H9 (cell line): ENCODE measurements at regions not wholly inside any gene's neighbourhood (a gene's known extent, or its start where the extent isn't known, plus 50 kb on each side); places are given as distances from the start of the nearest gene placed in this dataset.
"Not testable (repeated sequence)": the region's sequence is repeated elsewhere in the genome, so short reads cannot be mapped to it uniquely, and the experiment has no call there.

Experiments
- DNase-seq: peaks from one replicate; pipeline ENCODE4 v3.0.0-alpha.2; 2017
- H2AFZ ChIP-seq: one replicate; pipeline ENCODE4 v1.6.1; 2013; ENCODE audit warnings: mild to moderate bottlenecking, low read length, control low read depth, moderate library complexity
- H2AK5ac ChIP-seq: 2 replicates; pipeline ENCODE4 v1.6.1; 2013; ENCODE audit warnings: low read length, control low read depth, mixed read lengths; ENCODE audit not compliant: insufficient read length
- H2BK120ac ChIP-seq: one replicate; pipeline ENCODE4 v1.6.1; 2013; ENCODE audit warnings: low read depth, mild to moderate bottlenecking, low read length, control low read depth, inconsistent platforms; ENCODE audit not compliant: poor library complexity, severe bottlenecking
- H2BK12ac ChIP-seq: 2 replicates; pipeline ENCODE4 v1.6.1; 2013; ENCODE audit warnings: low read length, control low read depth, mixed read lengths, low read depth; ENCODE audit not compliant: insufficient read length
- H2BK15ac ChIP-seq: 2 replicates; pipeline ENCODE4 v1.6.1; 2013; ENCODE audit warnings: low read depth, low read length, control low read depth
- H2BK20ac ChIP-seq: one replicate; pipeline ENCODE4 v1.6.1; 2013; ENCODE audit warnings: low read depth, mild to moderate bottlenecking, low read length, control low read depth, inconsistent platforms; ENCODE audit not compliant: poor library complexity, severe bottlenecking
- H2BK5ac ChIP-seq: 2 replicates; pipeline ENCODE4 v1.6.1; 2013; ENCODE audit warnings: low read length, control low read depth, mixed read lengths; ENCODE audit not compliant: insufficient read length
- H3K14ac ChIP-seq: 2 replicates; pipeline ENCODE4 v1.6.1; 2013; ENCODE audit warnings: low read length, control low read depth; ENCODE audit not compliant: insufficient read depth
- H3K18ac ChIP-seq: 2 replicates; pipeline ENCODE4 v1.6.1; 2013; ENCODE audit warnings: low read depth, mild to moderate bottlenecking, mixed read lengths, low read length, control low read depth; ENCODE audit not compliant: insufficient read length
- H3K23ac ChIP-seq: 2 replicates; pipeline ENCODE4 v1.6.1; 2013; ENCODE audit warnings: low read length, control low read depth, mixed read lengths, low read depth; ENCODE audit not compliant: insufficient read length
- H3K23me2 ChIP-seq: 2 replicates; pipeline ENCODE4 v1.6.1; 2013; ENCODE audit warnings: low read depth, mild to moderate bottlenecking, mixed read lengths, low read length, control low read depth; ENCODE audit not compliant: insufficient read length, poor library complexity, severe bottlenecking
- H3K27ac ChIP-seq: 2 replicates; pipeline ENCODE4 v1.5.1; 2013; ENCODE audit warnings: low read length, control low read depth, mixed read lengths, low read depth; ENCODE audit not compliant: insufficient read length
- H3K27me3 ChIP-seq: 2 replicates; pipeline ENCODE4 v1.6.1; 2013; ENCODE audit warnings: low read length, control low read depth, inconsistent platforms; ENCODE audit not compliant: insufficient read depth
- H3K4ac ChIP-seq: 2 replicates; pipeline ENCODE4 v1.6.1; 2013; ENCODE audit warnings: low read depth, mild to moderate bottlenecking, control low read depth, inconsistent platforms, low read length, moderate library complexity
- H3K4me1 ChIP-seq: 2 replicates; pipeline ENCODE4 v1.6.1; 2013; ENCODE audit warnings: low read length, control low read depth, inconsistent platforms; ENCODE audit not compliant: insufficient read depth
- H3K4me2 ChIP-seq: 2 replicates; pipeline ENCODE4 v1.6.1; 2013; ENCODE audit warnings: low read length, control low read depth, mixed read lengths; ENCODE audit not compliant: insufficient read length, insufficient read depth
- H3K56ac ChIP-seq: 2 replicates; pipeline ENCODE4 v1.6.1; 2013; ENCODE audit warnings: low read depth, mild to moderate bottlenecking, mixed read lengths, low read length, control low read depth; ENCODE audit not compliant: insufficient read length
- H3K79me1 ChIP-seq: 2 replicates; pipeline ENCODE4 v1.6.1; 2013; ENCODE audit warnings: low read depth, mild to moderate bottlenecking, moderate library complexity, low read length, control low read depth, inconsistent platforms; ENCODE audit not compliant: insufficient read depth, poor library complexity, severe bottlenecking
- H3K79me2 ChIP-seq: 2 replicates; pipeline ENCODE4 v1.6.1; 2013; ENCODE audit warnings: low read length, control low read depth, inconsistent platforms; ENCODE audit not compliant: insufficient read depth
- H3K9ac ChIP-seq: 2 replicates; pipeline ENCODE4 v1.6.1; 2013; ENCODE audit warnings: low read length, control low read depth, mixed read lengths; ENCODE audit not compliant: insufficient read length; ENCODE audit errors: extremely low read depth
- H3K9me3 ChIP-seq: one replicate; pipeline ENCODE4 v1.6.1; 2013; ENCODE audit warnings: low read depth, low read length, inconsistent platforms; ENCODE audit not compliant: control insufficient read depth
- H3T11ph ChIP-seq: one replicate; pipeline ENCODE4 v1.6.1; 2013; ENCODE audit warnings: mild to moderate bottlenecking, low read length, control low read depth, inconsistent platforms
- H4K20me1 ChIP-seq: one replicate; pipeline ENCODE4 v1.6.1; 2013; ENCODE audit not compliant: control insufficient read depth, insufficient read length, insufficient read depth
- H4K5ac ChIP-seq: 2 replicates; pipeline ENCODE4 v1.6.1; 2013; ENCODE audit warnings: low read depth, mild to moderate bottlenecking, mixed read lengths, low read length, control low read depth; ENCODE audit not compliant: insufficient read length
- H4K8ac ChIP-seq: replicated peaks from 2 replicates; pipeline ENCODE4 v1.6.1; 2013; ENCODE audit warnings: low read length, control low read depth, mixed read lengths, low read depth; ENCODE audit not compliant: insufficient read length
- H4K91ac ChIP-seq: 2 replicates; pipeline ENCODE4 v1.6.1; 2013; ENCODE audit warnings: low read depth, mild to moderate bottlenecking, moderate library complexity, mixed read lengths, low read length, control low read depth; ENCODE audit not compliant: insufficient read length
- H3K27ac Mint-ChIP-seq, 3 experiments: 2 replicates in 2 of 3; 3 replicates in 1 of 3; pipeline ENCODE4 v1.8.0; 2020 to 2021; ENCODE audit warnings: mixed read lengths in 3 of 3, mild to moderate bottlenecking in 1 of 3, moderate library complexity in 1 of 3
- H3K27me3 Mint-ChIP-seq: 2 replicates; pipeline ENCODE4 v1.8.0; 2021; ENCODE audit warnings: low read depth, mild to moderate bottlenecking, moderate library complexity, mixed read lengths
- H3K36me3 Mint-ChIP-seq, 3 experiments: 2 replicates in 2 of 3; 3 replicates in 1 of 3; pipeline ENCODE4 v1.8.0; 2020 to 2021; ENCODE audit warnings: low read depth in 3 of 3, mixed read lengths in 3 of 3; ENCODE audit not compliant: insufficient read depth in 1 of 3
- H3K4me1 Mint-ChIP-seq, 2 experiments: 2 replicates each; pipeline ENCODE4 v1.8.0; 2020; ENCODE audit warnings: mixed read lengths in 2 of 2
- H3K4me3 Mint-ChIP-seq, 2 experiments: 2 replicates in 1 of 2; 3 replicates in 1 of 2; pipeline ENCODE4 v1.8.0; 2020 to 2021; ENCODE audit warnings: mild to moderate bottlenecking in 2 of 2, mixed read lengths in 2 of 2, moderate library complexity in 1 of 2
- H3K9me3 Mint-ChIP-seq, 2 experiments: 2 replicates in 1 of 2; 3 replicates in 1 of 2; pipeline ENCODE4 v1.8.0; 2020; ENCODE audit warnings: mild to moderate bottlenecking in 2 of 2, mixed read lengths in 2 of 2, moderate library complexity in 1 of 2
- CTCF ChIP-seq: fragments of 200-600 bp; sonication (generic); conservative IDR thresholded peaks from 3 replicates; pipeline ENCODE4 v1.8.0; 2021; ENCODE audit warnings: antibody characterized with exemption, mild to moderate bottlenecking
- WGBS: extraction: QIAGEN DNeasy Blood & Tissue Kit; methylation state at CpG from one replicate; pipeline ENCODE4 v1.1.7; 2013; ENCODE audit warnings: missing lambda C conversion rate, low lambda C conversion rate, mixed read lengths; ENCODE audit not compliant: insufficient read length; ENCODE audit errors: extremely low coverage; 5-methylcytosine and 5-hydroxymethylcytosine counted together

- H2BK5ac ChIP-seq = no peak overlapping the region
- Mint-ChIP-seq H3K27ac (no peak overlapping the region), H3K4me3 (no peak overlapping the region), H3K27me3 (no peaks in the 10 kb centered on the region; the same call in 1 of the 2 replicates), H3K4me1 (no peaks in the 10 kb centered on the region), H3K9me3 (peaks cover 77 to 89% of the 10 kb centered on the region in 2 experiments), H3K36me3 (peaks cover 0 to 10% (median 0%) of the 10 kb centered on the region in 3 experiments; a peak in 4 of 7 replicates)
- no peaks in the 10 kb centered on the region for H3K79me1 ChIP-seq
- H2BK20ac ChIP-seq = no peak overlapping the region
- no peaks in the 10 kb centered on the region for H3K23me2 ChIP-seq
- H4K8ac ChIP-seq = no peak overlapping the region
- H4K5ac ChIP-seq = no peak overlapping the region
- H3K79me2 ChIP-seq = no peaks in the 10 kb centered on the region
- no peak overlapping the region for H3K14ac ChIP-seq
- no peak overlapping the region for H3T11ph ChIP-seq
- H4K20me1 ChIP-seq = no peaks in the 10 kb centered on the region
- no peak overlapping the region for H3K56ac ChIP-seq
- no peak overlapping the region for H4K91ac ChIP-seq
- WGBS = no CpG with 5 or more reads among the region's 2 CpGs
- no peak overlapping the region for H3K4ac ChIP-seq
- H3K9ac ChIP-seq = no peak overlapping the region
- H3K23ac ChIP-seq = no peak overlapping the region
- H2BK15ac ChIP-seq = no peak overlapping the region
- no peak overlapping the region for H2BK120ac ChIP-seq
- H2AK5ac ChIP-seq = no peak overlapping the region
- no peak for DNase-seq
- H2AFZ ChIP-seq = no peak overlapping the region
- no peaks in the 10 kb centered on the region for H3K4me1 ChIP-seq
- no peak overlapping the region for H2BK12ac ChIP-seq
- no peak overlapping the region for H3K27ac ChIP-seq
- no peaks in the 10 kb centered on the region for H3K27me3 ChIP-seq
- no peak overlapping the region for H3K4me2 ChIP-seq
- H3K9me3 ChIP-seq = peaks cover 44% of the 10 kb centered on the region
- no peak overlapping the region for H3K18ac ChIP-seq
- TF ChIP-seq CTCF = no peak
Measured at GRCh38 chr5:50340757-50341156, 100.3 kb downstream of the EMB start.

DNA sequence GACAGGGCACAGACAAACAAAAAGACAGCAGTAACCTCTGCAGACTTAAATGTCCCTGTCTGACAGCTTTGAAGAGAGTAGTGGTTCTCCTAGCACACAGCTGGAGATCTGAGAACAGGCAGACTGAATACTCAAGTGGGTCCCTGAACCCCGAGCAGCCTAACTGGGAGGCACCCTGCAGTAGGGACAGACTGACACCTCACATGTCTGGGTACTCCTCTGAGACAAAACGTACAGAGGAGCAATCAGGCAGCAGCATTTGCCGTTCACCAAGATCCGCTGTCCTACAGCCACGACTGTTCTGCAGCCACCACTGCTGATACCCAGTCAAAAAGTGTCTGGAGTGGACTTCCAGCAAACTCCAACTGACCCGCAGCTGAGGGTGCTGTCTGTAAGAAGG lies 110.5 kb downstream of the EMB start:
- H2AFZ ChIP-seq, H2BK20ac ChIP-seq, H3K27ac ChIP-seq, H3T11ph ChIP-seq, H3K18ac ChIP-seq, H3K27me3 Mint-ChIP-seq, H4K8ac ChIP-seq, H3K23me2 ChIP-seq, H4K20me1 ChIP-seq, H3K79me2 ChIP-seq, H3K9ac ChIP-seq, H3K4me1 ChIP-seq, H2BK120ac ChIP-seq, H3K23ac ChIP-seq, H3K56ac ChIP-seq, H3K27me3 ChIP-seq, H4K91ac ChIP-seq, H3K14ac ChIP-seq, H3K4me2 ChIP-seq, H3K4me1 Mint-ChIP-seq, H2AK5ac ChIP-seq, H2BK5ac ChIP-seq, H3K79me1 ChIP-seq, DNase-seq, H2BK15ac ChIP-seq, H3K27ac Mint-ChIP-seq, H3K4ac ChIP-seq, H2BK12ac ChIP-seq, H4K5ac ChIP-seq, H3K4me3 Mint-ChIP-seq: not testable (repeated sequence)
- peaks cover 83 to 89% of the 10 kb centered on the region in 2 experiments for H3K9me3 Mint-ChIP-seq
- peaks cover 39% of the 10 kb centered on the region for H3K9me3 ChIP-seq
- no CpG with 5 or more reads among the region's 6 CpGs for WGBS
- H3K36me3 Mint-ChIP-seq = peaks cover 6 to 34% (median 10%) of the 10 kb centered on the region in 3 experiments; a peak in 6 of 7 replicates
